NCI-H1436 treated with DMSO at 0.1 percent for 48 hours (cell line): ENCODE measurements at regions not wholly inside any gene's neighbourhood (a gene's known extent, or its start where the extent isn't known, plus 50 kb on each side); places are given as distances from the start of the nearest gene placed in this dataset.
"Not testable (repeated sequence)": the region's sequence is repeated elsewhere in the genome, so short reads cannot be mapped to it uniquely, and the experiment has no call there.

ENCODE experiments used
- DNase-seq: peaks from one replicate; lab custom pipeline; 2025; lab: John Stamatoyannopoulos, UW

DNA sequence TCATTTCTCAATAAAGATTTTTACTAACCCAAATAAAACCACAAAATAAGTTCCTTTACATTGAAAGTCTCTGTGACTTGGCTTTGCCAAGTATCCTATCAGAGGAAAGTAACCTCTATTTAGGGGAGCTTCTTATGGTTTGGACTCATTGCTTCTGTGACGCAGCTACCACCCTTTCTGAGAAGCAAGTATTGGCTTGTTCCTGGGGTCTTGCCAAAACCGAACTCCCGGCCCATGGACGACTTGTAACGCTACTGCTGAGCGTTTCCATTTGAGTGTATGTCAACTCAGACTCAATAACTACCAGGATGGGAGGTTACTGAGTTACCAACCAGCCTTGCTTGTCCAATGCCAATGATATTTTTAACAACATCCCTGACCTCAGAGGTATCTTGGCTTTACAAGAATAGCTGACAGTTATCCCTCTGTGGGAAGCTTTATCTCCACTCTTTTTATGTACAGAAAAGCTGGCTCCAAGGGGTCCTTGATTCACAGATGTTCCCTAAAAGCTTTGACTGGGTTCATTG, 911.9 kb downstream of the TTLL7 start:
- DNase-seq: no peak

DNA sequence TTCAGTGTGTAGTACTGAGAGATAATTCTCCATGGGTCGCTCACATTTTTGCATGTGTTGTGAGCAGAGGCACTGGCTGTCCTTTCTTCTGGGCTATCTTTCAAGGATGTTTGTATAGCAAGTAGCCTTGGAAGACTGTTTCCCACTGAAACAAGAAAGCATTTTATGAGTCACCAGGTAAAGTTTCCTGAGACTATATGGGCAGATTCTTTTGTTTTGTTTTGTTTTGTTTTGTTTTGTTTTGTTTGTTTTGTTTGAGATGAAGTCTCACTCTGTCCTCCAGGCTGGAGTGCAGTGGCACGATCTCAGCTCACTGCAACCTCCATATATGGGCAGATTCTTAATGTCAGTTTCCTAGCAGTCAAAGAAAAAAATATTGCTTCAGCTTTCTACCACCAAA, 912.6 kb downstream of the TTLL7 start:
- no peak for DNase-seq

DNA sequence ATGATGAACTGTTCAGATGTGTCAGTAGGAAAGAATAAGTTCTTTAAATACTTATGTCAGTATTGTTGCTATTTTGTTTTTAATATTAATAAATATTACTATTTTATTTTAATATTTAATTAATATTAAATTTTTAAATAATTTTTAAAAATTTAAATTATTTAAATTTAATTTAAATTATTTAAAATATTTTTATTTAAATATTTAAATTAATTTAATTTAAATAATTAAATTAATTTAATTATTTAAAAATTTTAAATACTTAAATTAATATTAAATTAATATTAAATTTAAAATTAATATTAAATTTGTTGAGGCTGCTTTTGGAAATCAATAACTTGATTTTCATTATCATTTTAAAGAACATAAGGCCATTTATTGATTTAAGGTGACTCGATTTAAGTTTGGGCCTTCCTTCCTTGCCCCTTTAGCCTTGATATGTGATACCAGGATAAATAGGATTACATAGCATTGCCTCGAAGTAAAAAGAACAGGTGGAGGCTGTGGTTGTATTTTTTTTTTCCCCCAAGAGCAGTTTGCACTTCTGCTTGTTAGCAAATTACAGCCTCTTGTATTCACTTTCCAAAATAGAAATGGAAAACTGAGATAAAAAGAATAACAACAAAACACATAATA, 915.2 kb downstream of the TTLL7 start:
- DNase-seq: no peak

DNA sequence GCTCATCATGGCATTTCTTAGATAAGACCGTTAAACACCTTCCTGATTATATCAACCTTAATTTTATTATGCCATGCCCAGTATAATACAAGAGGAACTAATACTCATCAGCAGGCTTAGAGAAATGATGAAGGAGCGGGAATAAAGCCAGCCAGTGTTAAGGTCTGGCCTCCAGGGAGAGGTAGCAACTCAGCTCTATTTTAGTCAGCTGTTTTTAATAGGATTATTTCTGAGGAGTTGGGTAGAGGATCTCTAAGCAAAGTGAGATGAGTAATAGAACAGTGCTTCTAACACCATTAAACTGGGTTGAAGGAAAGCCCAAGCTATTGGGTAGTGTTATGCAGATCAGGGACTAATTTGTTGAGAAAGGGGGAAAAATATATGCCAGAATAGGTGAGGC, 921.5 kb downstream of the TTLL7 start:
- no peak for DNase-seq

- no peak for DNase-seq
Measured at GRCh38 chr1:83075107-83075506, 923.8 kb downstream of the TTLL7 start.

- no peak for DNase-seq
Measured at GRCh38 chr1:83067954-83068353, 931.0 kb downstream of the TTLL7 start.

GRCh38 chr1:83065952-83066727, 932.8 kb downstream of the TTLL7 start:
- no peak for DNase-seq

GRCh38 chr1:83064589-83065242, 934.2 kb downstream of the TTLL7 start:
- DNase-seq: no peak

DNA sequence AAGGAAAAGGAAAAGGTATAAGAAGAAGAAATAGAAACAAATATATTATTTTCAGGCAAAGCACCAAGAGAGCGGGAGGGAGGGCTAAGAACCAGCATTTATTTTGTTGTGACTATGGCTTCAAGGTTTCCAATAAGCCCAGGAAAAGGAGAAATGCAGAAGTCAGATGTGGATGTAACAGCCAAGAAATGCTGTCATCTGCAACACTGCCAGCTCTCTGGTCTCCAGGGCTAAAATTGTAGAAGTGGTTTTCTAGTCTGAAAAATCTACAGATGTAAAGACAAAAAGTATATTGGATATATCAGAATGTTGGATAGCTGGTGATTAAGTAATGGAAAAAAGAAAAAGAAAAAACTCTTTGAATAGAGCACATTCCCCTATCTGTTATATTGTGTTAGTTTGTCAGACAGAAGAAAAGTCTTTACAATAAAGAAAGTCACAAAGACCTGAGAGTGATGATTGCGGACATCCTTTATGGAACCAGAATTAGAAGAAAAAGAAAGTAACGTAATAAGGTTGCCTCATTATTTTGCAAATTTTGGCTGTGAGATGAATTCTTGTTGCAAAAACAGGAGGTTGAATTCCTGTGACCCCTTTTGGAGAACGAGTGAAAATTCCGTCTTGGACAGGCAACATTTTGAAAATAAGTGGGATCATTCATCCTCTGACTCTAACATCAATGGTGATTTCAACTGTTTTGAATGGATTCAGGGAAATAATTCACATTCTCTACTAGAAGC, 938.1 kb downstream of the TTLL7 start:
- no peak for DNase-seq

GRCh38 chr1:83060221-83060620, 938.7 kb downstream of the TTLL7 start:
- no peak for DNase-seq

DNA sequence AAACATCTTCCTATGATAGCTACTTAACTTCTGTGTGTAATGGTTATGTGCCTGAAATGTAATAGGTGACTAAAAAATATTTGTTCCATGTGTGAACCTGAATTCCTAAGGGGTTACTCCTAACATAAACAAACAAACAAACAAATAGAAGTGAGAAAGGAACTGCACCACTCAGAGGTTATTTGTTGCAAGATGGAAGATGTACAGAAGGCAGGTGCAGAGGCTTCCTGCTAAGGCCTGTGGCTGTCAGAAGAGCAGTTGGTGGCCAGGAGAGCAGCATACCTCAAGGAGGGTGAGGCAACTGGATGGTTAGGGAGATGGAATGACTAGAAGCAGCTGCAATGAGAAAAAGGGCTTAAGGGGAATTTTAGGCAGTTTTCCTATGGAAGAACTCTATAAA, 940.6 kb downstream of the TTLL7 start:
- DNase-seq: no peak

DNA sequence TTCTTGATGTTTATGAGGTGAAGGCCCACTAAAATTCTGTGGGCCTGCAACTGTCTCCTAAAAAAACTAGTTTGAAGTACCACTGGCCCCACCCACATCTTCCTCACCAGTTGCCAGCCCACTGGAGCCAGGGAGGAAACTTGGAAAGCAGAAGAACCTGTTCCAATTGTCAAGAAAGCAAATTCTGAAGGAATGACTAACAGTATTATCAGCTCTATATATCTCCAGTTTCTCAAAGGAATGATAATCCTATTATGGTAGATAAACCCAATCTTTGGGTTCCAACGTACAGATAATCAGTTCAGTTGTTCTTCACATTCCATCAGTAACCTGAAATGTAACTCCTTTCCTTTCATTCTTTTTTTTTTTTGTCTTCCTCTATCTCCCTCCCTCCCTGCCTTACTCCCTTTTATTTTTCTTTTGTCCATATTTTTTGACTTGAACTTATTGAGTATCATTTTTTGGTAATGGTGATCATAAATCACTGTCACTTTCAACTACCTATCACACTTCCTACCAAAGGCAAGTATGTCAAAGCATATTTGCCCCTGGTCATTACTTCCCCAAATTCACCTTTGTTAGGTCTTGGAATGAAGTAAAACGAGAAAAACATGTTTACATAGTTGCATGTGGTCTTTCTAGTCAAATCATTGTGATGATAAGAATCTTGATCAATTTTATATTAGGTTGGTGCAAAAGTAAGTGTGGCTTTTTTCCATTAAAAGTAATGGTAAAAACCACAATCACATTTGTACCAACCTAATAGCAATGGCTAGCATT, 943.4 kb downstream of the TTLL7 start:
- no peak for DNase-seq

GRCh38 chr1:83053446-83053845, 945.5 kb downstream of the TTLL7 start:
- DNase-seq: no peak

- DNase-seq: no peak
Measured at GRCh38 chr1:83052865-83053264, 946.1 kb downstream of the TTLL7 start.

- DNase-seq: not testable (repeated sequence)
Measured at GRCh38 chr1:83051053-83051452, 947.9 kb downstream of the TTLL7 start.

DNA sequence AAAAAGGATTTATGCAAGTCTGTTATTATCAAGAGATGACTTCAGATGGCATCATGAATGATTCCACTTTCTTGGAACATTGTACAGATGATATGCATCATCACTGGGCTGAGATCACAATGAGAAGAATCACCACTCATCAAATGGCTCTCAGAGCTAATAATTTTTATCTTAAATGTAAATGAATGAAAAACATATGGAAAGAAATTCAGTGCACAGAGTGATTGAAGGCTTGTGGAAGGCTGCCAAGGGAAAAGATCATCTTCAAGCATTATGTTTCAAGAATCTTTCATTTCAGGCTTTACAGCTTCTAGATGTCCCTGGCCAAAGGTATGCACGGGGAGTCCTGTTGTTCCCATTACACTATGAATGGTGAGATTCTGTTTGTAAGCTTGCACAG, 955.7 kb downstream of the TTLL7 start:
- no peak for DNase-seq

GRCh38 chr1:83039091-83039490, 959.8 kb downstream of the TTLL7 start:
- DNase-seq: not testable (repeated sequence)

DNA sequence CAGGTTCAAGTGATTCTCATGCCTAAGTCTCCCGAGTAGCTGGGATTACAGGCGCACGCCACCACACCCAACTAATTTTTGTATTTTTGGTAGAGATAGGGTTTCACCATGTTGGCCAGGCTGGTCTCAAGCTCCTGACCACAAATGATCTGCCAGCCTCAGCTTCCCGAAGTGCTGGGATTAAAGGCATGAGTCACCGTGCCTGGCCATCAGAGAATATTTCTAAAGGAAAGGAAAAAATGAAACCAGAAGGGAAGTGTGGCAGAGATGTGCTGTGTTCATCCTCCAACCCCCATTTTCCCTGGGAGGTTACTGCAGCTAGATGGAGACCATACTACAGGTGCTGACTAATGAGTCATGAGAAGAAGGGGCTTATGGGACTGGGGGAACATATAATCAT, 964.1 kb downstream of the TTLL7 start:
- DNase-seq: no peak

DNA sequence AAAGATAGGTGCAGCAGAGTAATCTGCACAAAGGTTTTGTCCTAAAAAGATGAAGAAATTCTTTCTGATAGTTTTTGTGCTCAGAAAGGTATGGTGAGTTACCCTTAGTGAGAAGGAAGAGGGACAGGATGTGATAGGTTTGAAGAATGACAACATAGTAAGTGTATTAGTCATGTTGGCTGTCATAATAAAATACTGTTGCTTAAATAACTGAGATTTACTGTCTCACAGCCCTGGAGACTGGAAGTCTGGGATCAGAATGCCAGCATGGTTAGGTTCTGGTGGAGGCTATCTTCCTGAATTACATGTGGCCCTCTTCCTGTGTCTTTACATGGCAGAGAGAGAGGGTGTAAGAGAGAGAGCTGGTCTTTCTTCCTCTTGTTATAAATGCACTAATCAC, 965.2 kb downstream of the TTLL7 start:
- no peak for DNase-seq

- no peak for DNase-seq
Measured at GRCh38 chr1:83029916-83030315, 969.0 kb downstream of the TTLL7 start.

DNA sequence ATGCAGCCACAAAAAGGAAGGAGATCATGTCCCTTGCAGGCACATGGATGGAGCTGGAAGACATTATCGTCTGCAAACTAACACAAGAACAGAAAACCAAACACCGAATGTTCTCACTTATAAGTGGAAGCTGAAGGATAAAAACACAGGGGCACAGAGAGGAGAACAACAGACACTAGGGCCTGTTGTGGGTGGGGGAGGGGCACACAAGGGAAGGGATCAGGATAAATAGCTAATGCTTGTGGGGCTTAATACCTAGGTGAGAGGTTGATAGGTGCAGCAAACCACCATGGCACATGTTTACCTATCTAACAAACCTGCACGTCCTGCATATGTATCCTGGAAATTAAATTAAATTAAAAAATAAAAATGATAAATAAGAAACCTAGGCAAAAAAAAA, 969.9 kb downstream of the TTLL7 start:
- no peak for DNase-seq

DNA sequence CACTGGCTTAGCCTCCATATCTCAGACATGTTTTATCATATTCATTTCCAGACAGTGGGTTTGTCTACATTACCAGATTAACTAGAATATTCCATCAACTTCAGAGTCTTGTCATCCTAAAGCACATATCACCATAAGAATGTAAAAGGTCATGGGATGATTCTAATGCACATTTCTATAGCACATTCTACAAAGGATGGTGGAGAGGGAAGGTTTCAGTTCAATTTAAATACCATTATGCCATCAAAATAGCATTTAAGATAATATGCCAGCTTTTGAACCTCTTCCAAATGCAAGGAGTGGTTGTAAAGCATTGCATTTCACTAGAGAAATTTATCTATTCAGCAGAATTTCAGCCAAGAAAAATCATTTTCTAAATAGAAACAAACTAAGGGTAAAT, 970.5 kb downstream of the TTLL7 start:
- DNase-seq: no peak
